ENCODE measurements at regions not wholly inside any gene's neighbourhood (a gene's known extent, or its start where the extent isn't known, plus 50 kb on each side); places are given as distances from the start of the nearest gene placed in this dataset.

DNA sequence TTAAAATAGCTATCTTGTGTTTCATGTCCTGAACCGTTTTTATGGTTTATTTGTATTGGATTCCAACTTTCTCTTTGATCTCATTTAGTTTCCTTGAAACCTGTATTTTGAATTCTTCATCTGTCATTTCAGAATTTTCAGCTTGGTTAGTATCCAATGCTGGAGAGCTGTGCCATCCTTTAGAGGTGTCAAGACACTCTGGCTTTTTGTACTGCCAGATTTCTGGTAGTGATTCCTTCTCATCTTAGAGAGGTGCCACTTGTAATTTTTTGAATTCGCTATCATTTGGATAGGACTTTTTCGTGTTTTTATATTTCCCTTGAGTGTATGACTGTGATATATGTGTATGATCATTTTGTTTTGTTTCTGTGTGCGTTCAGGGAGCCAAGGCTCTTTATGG is 591.4 kb downstream of the ADCYAP1 start:
- TF ChIP-seq, protein P1, sequence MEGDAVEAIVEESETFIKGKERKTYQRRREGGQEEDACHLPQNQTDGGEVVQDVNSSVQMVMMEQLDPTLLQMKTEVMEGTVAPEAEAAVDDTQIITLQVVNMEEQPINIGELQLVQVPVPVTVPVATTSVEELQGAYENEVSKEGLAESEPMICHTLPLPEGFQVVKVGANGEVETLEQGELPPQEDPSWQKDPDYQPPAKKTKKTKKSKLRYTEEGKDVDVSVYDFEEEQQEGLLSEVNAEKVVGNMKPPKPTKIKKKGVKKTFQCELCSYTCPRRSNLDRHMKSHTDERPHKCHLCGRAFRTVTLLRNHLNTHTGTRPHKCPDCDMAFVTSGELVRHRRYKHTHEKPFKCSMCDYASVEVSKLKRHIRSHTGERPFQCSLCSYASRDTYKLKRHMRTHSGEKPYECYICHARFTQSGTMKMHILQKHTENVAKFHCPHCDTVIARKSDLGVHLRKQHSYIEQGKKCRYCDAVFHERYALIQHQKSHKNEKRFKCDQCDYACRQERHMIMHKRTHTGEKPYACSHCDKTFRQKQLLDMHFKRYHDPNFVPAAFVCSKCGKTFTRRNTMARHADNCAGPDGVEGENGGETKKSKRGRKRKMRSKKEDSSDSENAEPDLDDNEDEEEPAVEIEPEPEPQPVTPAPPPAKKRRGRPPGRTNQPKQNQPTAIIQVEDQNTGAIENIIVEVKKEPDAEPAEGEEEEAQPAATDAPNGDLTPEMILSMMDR (IDR thresholded peaks at IDR 0.05; ENCODE audit: low read length) = no peak
- no peak for TF ChIP-seq EZH2 (optimal IDR thresholded peaks at IDR 0.05; ENCODE audit: low read depth, low read length)
- TF ChIP-seq EZH2phosphoT487 (IDR thresholded peaks at IDR 0.05; ENCODE audit: low read length) = no peak
